C4-2B (cell line): ENCODE measurements at regions not wholly inside any gene's neighbourhood (a gene's known extent, or its start where the extent isn't known, plus 50 kb on each side); places are given as distances from the start of the nearest gene placed in this dataset.

Experiments used
- H3K27ac ChIP-seq: fragments of 450-650 bp; 2 replicates; pipeline ENCODE4 v1.5.1; 2017
- CTCF ChIP-seq: fragments of 450-650 bp; conservative IDR thresholded peaks from 2 replicates; pipeline ENCODE4 v1.5.1; 2017; ENCODE audit warnings: mild to moderate bottlenecking
- ZFX ChIP-seq: fragments of 450-650 bp; IDR thresholded peaks from 2 replicates; pipeline ENCODE4 v1.6.1; 2017

- TF ChIP-seq CTCF (no peak), ZFX (no peak)
- H3K27ac ChIP-seq = no peak overlapping the region
Measured at GRCh38 chr5:159660401-159660800, 255.9 kb upstream of the ADRA1B start.

- no peak overlapping the region for H3K27ac ChIP-seq
- TF ChIP-seq CTCF = no peak
- TF ChIP-seq ZFX = no peak
Measured at GRCh38 chr5:159663986-159664385, 252.3 kb upstream of the ADRA1B start.

- H3K27ac ChIP-seq = no peak overlapping the region
- TF ChIP-seq CTCF = no peak
- TF ChIP-seq ZFX = no peak
Measured at GRCh38 chr5:159667286-159667685, 249.0 kb upstream of the ADRA1B start.

GRCh38 chr5:159668556-159668955 lies 247.7 kb upstream of the ADRA1B start:
- TF ChIP-seq CTCF = no peak
- TF ChIP-seq ZFX = no peak
- no peak overlapping the region; the same call in 1 of the 2 replicates for H3K27ac ChIP-seq

- H3K27ac ChIP-seq = no peak overlapping the region
- no peak for TF ChIP-seq CTCF
- TF ChIP-seq ZFX = no peak
Measured at GRCh38 chr5:159669559-159669958, 246.7 kb upstream of the ADRA1B start.

GRCh38 chr5:159671886-159672285 lies 244.4 kb upstream of the ADRA1B start:
- no peak overlapping the region for H3K27ac ChIP-seq
- TF ChIP-seq ZFX = no peak
- no peak for TF ChIP-seq CTCF

GRCh38 chr5:159673538-159673937 lies 242.7 kb upstream of the ADRA1B start:
- H3K27ac ChIP-seq = no peak overlapping the region
- TF ChIP-seq ZFX (no peak), CTCF (no peak)
